DOHH2 (cell line): ENCODE measurements at regions not wholly inside any gene's neighbourhood (a gene's known extent, or its start where the extent isn't known, plus 50 kb on each side); places are given as distances from the start of the nearest gene placed in this dataset.

ENCODE experiments used
- CTCF ChIP-seq: fragments of 200-600 bp; sonication (generic); IDR thresholded peaks from one replicate; pipeline ENCODE4 v1.5.1; 2014; ENCODE audit warnings: antibody characterized with exemption, mild to moderate bottlenecking, low read depth, low read length; ENCODE audit not compliant: poor library complexity, severe bottlenecking
- EZH2phosphoT487 ChIP-seq: fragments of 200-600 bp; sonication (generic); IDR thresholded peaks from 2 replicates; pipeline ENCODE4 v1.6.1; 2017; ENCODE audit warnings: borderline replicate concordance, mild to moderate bottlenecking, antibody characterized with exemption, low read length, moderate library complexity, mixed read lengths

DNA sequence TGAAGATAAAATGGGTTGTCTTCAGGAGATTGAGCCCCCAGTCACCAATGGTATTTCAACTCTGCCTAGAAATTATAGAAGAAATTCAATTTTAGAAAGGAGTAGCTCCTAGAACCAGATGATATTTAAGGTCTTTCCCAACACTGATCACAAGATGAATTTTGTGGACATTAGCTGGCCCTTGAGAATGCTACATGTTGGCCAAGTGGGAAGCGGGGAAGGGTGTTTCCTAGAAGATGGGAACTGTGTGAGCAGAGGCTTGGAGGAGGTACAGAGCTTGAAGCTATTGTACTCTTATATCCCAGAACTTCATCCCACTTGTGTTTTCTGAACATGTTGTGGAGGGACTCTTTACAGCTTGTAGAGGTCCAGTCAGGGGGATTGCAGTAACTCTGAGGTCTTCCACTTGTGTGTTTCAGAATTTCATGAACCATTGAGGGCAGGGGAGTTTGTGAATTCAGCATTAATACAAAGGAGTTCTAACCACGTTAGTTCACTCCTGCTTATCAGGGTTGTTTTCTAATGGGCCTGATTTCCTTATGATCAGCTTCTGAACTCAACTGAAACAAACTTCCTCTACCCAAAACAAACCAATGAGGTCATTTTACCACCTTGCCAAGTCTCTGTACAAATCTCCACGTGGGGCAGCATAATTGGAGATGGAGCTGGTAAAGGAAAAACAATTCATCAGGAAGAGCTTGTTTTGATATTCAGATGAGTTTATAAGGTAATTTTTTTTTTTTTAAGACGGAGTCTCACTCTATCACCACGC lies 152.6 kb upstream of the TPM1 start:
- no peak for TF ChIP-seq CTCF
- TF ChIP-seq EZH2phosphoT487 = no peak
